ENCODE measurements at regions not wholly inside any gene's neighbourhood (a gene's known extent, or its start where the extent isn't known, plus 50 kb on each side); places are given as distances from the start of the nearest gene placed in this dataset.
"Not testable (repeated sequence)": the region's sequence is repeated elsewhere in the genome, so short reads cannot be mapped to it uniquely, and the experiment has no call there.

DNA sequence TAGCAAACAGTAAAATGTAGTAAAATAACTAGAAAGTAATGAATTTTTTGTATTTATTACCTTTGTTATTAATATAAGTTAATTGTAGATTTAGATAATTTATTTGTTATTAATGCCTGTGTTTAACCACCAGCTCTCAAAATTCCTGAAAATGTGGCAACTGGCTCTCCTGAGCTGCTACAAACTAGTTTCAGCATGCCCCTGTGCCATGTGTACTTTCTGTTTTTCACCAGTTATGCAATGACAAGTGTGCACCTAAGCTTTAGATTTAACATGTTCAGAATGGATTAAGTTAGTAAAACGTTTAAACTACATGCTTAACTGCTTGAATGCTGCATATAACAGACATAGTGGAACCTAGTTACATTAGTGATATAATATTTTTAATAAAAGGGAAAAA lies 88.1 kb downstream of the POSTN start:
- H3K27ac Mint-ChIP-seq = no peak overlapping the region
- H3K4me3 Mint-ChIP-seq = no peak overlapping the region
- no peaks in the 10 kb centered on the region for H3K36me3 Mint-ChIP-seq
- DNase-seq (no peak), ATAC-seq (no peak)
- H3K4me1 Mint-ChIP-seq = no peaks in the 10 kb centered on the region
- POLR2A ChIA-PET = no interaction called here
- peaks cover 0 to 1% (median 0%) of the 10 kb centered on the region in 5 donors for H3K27me3 Mint-ChIP-seq
- H3K9me3 Mint-ChIP-seq = peaks cover 0 to 15% (median 0%) of the 10 kb centered on the region in 9 donors

GRCh38 chr13:37505531-37505930 lies 93.0 kb downstream of the POSTN start:
- no peaks in the 10 kb centered on the region for H3K4me1 Mint-ChIP-seq
- POLR2A ChIA-PET = no interaction called here
- no peak overlapping the region for H3K4me3 Mint-ChIP-seq

GRCh38 chr13:37504251-37504650 lies 94.3 kb downstream of the POSTN start:
- peaks cover 0 to 1% (median 0%) of the 10 kb centered on the region in 5 donors for H3K27me3 Mint-ChIP-seq
- no peaks in the 10 kb centered on the region for H3K36me3 Mint-ChIP-seq
- no peak for ATAC-seq
- H3K4me1 Mint-ChIP-seq = no peaks in the 10 kb centered on the region
- DNase-seq = no peak
- POLR2A ChIA-PET = no interaction called here
- no peak overlapping the region for H3K27ac Mint-ChIP-seq
- H3K9me3 Mint-ChIP-seq = peaks cover 0 to 15% (median 0%) of the 10 kb centered on the region in 9 donors
- no peak overlapping the region for H3K4me3 Mint-ChIP-seq

More at GRCh38 chr13:37505531-37505930, 93.0 kb downstream of the POSTN start:
- ATAC-seq (no peak), DNase-seq (no peak)
- H3K9me3 Mint-ChIP-seq = peaks cover 0 to 15% (median 0%) of the 10 kb centered on the region in 9 donors
- no peak overlapping the region for H3K27ac Mint-ChIP-seq
- peaks cover 0 to 1% (median 0%) of the 10 kb centered on the region in 5 donors for H3K27me3 Mint-ChIP-seq
- H3K36me3 Mint-ChIP-seq = no peaks in the 10 kb centered on the region

DNA sequence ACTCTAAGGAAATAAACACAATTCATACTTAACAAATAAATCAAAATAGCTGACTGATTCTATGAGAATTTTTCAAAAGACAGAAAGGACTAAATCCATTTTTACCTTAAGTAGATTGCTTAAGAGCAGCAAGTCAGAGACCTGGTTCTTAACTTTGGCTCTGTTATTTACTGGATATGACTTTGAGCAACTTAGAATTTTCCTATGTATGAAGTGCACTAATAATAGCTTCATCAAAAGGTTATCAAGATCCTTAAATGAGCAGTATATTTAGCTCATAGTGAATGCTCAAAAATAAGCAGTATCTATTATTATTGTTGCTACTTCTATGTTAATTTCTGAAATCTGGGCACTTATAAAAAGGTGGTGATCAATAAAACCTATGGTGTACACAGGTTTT lies 95.3 kb downstream of the POSTN start:
- Mint-ChIP-seq H3K4me1 (no peaks in the 10 kb centered on the region), H3K27ac (no peak overlapping the region), H3K36me3 (no peaks in the 10 kb centered on the region), H3K27me3 (peaks cover 0 to 1% (median 0%) of the 10 kb centered on the region in 5 donors), H3K9me3 (peaks cover 0 to 15% (median 0%) of the 10 kb centered on the region in 9 donors), H3K4me3 (no peak overlapping the region)
- no peak for DNase-seq
- POLR2A ChIA-PET = no interaction called here
- no peak for ATAC-seq

DNA sequence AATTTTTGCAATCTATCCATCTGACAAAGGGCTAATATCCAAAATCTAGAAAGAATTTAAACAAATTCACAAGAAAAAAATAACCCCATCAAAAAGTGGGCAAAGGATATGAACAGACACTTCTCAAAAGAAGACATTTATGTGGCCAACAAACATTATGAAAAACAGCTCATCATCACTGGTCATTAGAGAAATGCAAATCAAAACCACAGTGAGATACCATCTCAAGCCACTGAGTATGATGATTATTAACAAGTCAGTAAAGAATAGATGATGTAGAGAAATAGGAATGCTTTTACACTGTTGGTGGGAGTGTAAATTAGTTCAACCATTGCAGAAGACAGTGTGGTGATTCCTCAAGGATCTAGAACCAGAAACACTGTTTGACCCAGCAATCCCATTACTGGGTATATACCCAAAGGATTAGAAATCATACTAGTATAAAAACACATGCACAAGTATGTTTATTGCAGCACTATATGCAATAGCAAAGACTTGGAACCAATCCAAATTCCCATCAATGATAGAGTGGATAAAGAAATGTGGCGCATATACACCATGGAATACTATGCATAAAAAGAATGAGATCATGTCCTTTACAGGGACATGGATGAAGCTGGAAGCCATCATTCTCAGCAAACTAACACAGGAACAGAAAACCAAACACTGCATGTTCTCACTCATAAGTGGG lies 96.1 kb downstream of the POSTN start:
- POLR2A ChIA-PET, H3K36me3 Mint-ChIP-seq, H3K27me3 Mint-ChIP-seq, DNase-seq, H3K4me1 Mint-ChIP-seq, ATAC-seq, H3K27ac Mint-ChIP-seq, H3K4me3 Mint-ChIP-seq: not testable (repeated sequence)
- peaks cover 0 to 15% (median 0%) of the 10 kb centered on the region in 9 donors for H3K9me3 Mint-ChIP-seq

DNA sequence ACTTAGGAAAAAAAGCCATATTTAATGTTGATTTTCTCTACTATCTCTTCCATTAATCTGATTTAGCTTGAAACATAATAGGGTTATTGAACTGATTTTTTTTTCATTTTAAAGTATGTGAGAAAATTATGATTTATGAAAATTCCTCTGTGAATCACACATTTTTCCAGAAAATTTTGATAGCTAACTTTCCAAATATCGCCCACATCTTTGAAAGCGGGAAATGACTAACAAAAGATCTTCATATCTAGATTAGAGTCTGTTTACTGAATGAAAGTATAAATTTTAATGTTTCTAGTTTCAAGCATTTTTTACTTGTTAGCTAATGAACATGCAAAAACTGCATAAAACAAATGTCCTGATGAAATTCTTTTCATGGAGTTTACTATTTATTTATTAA lies 97.4 kb downstream of the POSTN start:
- no peak for ATAC-seq
- no peaks in the 10 kb centered on the region for H3K27me3 Mint-ChIP-seq
- DNase-seq = no peak
- peaks cover 0 to 7% (median 0%) of the 10 kb centered on the region in 9 donors for H3K9me3 Mint-ChIP-seq
- POLR2A ChIA-PET = no interaction called here
- no peak overlapping the region for H3K27ac Mint-ChIP-seq
- H3K4me3 Mint-ChIP-seq = no peak overlapping the region
- H3K4me1 Mint-ChIP-seq = no peaks in the 10 kb centered on the region
- H3K36me3 Mint-ChIP-seq = no peaks in the 10 kb centered on the region

GRCh38 chr13:37495046-37495445 lies 103.5 kb downstream of the POSTN start:
- H3K27me3 Mint-ChIP-seq = no peaks in the 10 kb centered on the region
- POLR2A ChIA-PET = no interaction called here
- H3K4me1 Mint-ChIP-seq = no peaks in the 10 kb centered on the region
- no peak overlapping the region for H3K27ac Mint-ChIP-seq
- ATAC-seq (no peak), DNase-seq (no peak)
- H3K4me3 Mint-ChIP-seq = no peak overlapping the region
- no peaks in the 10 kb centered on the region for H3K36me3 Mint-ChIP-seq
- H3K9me3 Mint-ChIP-seq = peaks cover 0 to 18% (median 0%) of the 10 kb centered on the region in 9 donors

DNA sequence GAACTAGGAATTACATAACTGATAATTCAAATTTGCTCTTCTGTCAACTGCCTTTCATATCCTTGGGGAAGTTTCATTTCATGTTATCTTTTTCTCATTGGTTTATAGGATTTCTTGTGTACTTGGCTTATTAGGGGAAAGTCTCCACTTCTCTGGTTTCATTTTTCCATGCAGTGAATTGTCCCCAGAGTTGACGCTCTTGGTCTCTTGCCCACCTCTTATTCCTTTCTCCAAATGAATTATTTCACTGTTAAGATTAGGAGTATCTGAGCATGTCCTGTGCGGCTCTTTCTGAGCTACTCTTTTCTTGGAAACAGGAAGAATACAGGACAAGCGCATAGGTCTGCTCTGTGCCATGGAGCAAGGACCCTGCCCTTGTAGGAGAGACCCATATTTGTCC lies 104.8 kb downstream of the POSTN start:
- Mint-ChIP-seq H3K9me3 (peaks cover 0 to 18% (median 0%) of the 10 kb centered on the region in 9 donors), H3K4me3 (no peak overlapping the region), H3K4me1 (no peaks in the 10 kb centered on the region), H3K27ac (no peak overlapping the region), H3K36me3 (no peaks in the 10 kb centered on the region), H3K27me3 (no peaks in the 10 kb centered on the region)
- POLR2A ChIA-PET = no interaction called here
- DNase-seq (no peak), ATAC-seq (no peak)

- POLR2A ChIA-PET = no interaction called here
- H3K27me3 Mint-ChIP-seq = no peaks in the 10 kb centered on the region
- H3K27ac Mint-ChIP-seq = no peak overlapping the region
- ATAC-seq = no peak
- H3K4me1 Mint-ChIP-seq = no peaks in the 10 kb centered on the region
- no peaks in the 10 kb centered on the region for H3K36me3 Mint-ChIP-seq
- no peak for DNase-seq
- peaks cover 0 to 18% (median 1%) of the 10 kb centered on the region in 9 donors for H3K9me3 Mint-ChIP-seq
- H3K4me3 Mint-ChIP-seq = no peak overlapping the region
Measured at GRCh38 chr13:37492741-37493514, 105.6 kb downstream of the POSTN start.

DNA sequence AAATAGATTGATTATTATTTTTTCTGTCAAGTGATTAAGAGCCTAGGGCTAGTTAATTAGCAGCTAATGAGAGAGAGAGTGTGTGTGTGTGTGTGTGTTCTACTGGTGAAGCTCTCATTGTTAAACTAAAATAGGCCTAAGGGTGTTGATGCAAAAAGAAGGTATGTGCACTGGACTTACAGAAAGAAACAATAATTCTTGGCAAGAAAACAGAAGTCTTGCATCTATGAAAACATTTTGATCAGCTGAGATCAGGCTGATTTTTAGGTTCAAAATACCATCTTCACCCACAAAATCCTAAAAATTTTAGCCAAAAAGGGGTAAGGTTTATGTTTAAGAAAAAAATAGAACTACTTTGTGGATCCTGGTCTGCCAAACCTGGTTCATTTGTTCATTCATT lies 106.5 kb downstream of the POSTN start:
- no peaks in the 10 kb centered on the region for H3K4me1 Mint-ChIP-seq
- no peak for ATAC-seq
- no peaks in the 10 kb centered on the region for H3K27me3 Mint-ChIP-seq
- no peak for DNase-seq
- no peaks in the 10 kb centered on the region for H3K36me3 Mint-ChIP-seq
- no peak overlapping the region for H3K27ac Mint-ChIP-seq
- peaks cover 0 to 18% (median 1%) of the 10 kb centered on the region in 9 donors for H3K9me3 Mint-ChIP-seq
- H3K4me3 Mint-ChIP-seq = no peak overlapping the region
- POLR2A ChIA-PET = no interaction called here

DNA sequence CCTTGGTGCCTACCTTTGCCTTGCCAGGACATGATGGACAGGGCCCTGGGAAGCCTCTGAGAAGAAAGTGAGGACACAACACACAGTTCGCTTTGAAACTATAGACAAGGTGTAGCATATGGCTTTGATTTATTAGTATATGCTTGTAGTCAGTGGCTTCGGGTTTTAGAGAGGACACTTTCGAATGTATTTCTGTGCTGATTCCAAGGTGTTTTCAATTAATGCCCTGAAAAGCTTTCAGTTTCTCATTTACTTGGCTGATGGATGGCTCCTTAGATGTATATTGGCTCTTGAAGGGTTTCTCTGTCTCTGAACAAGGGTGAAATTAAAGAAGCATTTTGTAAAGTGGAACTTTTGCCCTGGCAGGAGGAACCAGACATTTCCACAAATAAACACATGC lies 106.9 kb downstream of the POSTN start:
- Mint-ChIP-seq H3K27ac (no peak overlapping the region), H3K4me1 (no peaks in the 10 kb centered on the region), H3K9me3 (peaks cover 0 to 18% (median 4%) of the 10 kb centered on the region in 9 donors), H3K36me3 (no peaks in the 10 kb centered on the region), H3K4me3 (no peak overlapping the region), H3K27me3 (no peaks in the 10 kb centered on the region)
- ATAC-seq (no peak), DNase-seq (no peak)
- POLR2A ChIA-PET = no interaction called here

GRCh38 chr13:37490176-37490779 lies 108.3 kb downstream of the POSTN start:
- DNase-seq (no peak), ATAC-seq (no peak)
- Mint-ChIP-seq H3K4me3 (no peak overlapping the region), H3K27ac (no peak overlapping the region), H3K27me3 (peaks cover 0 to 2% (median 0%) of the 10 kb centered on the region in 5 donors), H3K36me3 (no peaks in the 10 kb centered on the region), H3K4me1 (no peaks in the 10 kb centered on the region), H3K9me3 (peaks cover 0 to 18% (median 4%) of the 10 kb centered on the region in 9 donors)
- POLR2A ChIA-PET = no interaction called here

DNA sequence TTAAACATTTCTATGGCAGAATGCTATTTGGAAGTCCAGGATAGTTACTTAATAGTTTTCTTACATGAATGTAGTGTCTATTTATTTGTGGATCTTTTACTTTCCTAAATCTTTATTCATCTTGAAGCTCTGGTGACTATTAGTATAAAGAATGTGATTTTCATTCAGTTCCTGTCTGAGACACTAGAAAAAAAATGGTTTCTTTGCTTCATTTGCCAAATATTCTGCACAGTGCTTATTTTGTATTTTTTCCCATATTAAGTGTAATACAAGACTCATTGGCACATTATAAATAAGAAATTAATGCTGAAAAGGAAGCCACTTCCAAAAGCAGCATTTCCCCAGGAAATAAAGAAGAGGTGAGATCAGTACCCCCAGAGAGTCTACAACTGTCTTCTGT lies 109.8 kb downstream of the POSTN start:
- H3K4me1 Mint-ChIP-seq = no peaks in the 10 kb centered on the region
- ATAC-seq = no peak
- H3K27ac Mint-ChIP-seq = no peak overlapping the region
- POLR2A ChIA-PET = no interaction called here
- H3K36me3 Mint-ChIP-seq = no peaks in the 10 kb centered on the region
- no peak for DNase-seq
- H3K4me3 Mint-ChIP-seq = no peak overlapping the region
- H3K27me3 Mint-ChIP-seq = peaks cover 0 to 2% (median 0%) of the 10 kb centered on the region in 5 donors
- H3K9me3 Mint-ChIP-seq = peaks cover 0 to 18% (median 4%) of the 10 kb centered on the region in 9 donors
